GM12872 (cell line): ENCODE measurements at regions not wholly inside any gene's neighbourhood (a gene's known extent, or its start where the extent isn't known, plus 50 kb on each side); places are given as distances from the start of the nearest gene placed in this dataset.

Experiments
- CTCF ChIP-seq: IDR thresholded peaks from 3 replicates; pipeline ENCODE4 v1.5.1; 2011; ENCODE audit warnings: low read depth, mild to moderate bottlenecking, low read length, moderate library complexity; ENCODE audit not compliant: insufficient read depth

DNA sequence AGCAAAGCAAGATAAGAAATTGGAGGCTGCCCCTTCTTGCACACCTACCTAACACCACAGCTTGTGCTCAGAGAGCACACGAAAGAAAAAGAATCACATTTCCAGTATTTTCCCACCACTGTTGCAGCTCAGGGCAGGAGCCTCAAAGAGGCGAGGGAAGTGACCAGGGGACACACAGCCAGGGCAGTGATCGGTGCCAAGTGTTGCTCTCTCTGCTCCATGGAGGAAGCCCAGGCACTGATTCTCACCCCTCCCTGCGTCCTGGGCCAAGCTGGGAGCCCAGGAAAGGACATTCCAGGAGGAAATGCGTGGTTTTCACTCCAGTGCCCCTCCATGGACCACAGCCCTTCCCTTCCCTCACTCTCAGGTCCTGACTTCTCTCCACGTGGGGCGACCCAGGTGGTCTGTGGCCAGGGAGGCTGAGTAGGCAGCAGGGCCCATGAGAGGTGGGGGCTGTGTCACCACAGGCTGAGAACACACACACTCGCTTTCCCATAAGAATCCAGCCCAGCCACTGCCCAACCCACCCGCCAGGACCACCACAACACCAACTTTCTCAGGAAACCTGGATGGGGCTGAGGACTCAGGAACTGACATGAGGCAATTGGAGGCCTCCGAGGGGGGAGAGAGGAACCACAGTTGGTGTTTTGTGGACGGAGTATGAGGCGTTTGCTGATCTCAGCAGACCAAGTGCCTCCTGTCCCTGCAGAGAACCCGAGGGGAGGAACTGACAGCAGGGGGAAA lies 81.7 kb upstream of the MAFB start:
- TF ChIP-seq CTCF, result no peak

GRCh38 chr20:40771308-40771610 lies 82.2 kb upstream of the MAFB start:
- TF ChIP-seq CTCF, result no peak

GRCh38 chr20:40771848-40772511 lies 82.9 kb upstream of the MAFB start:
- no peak for TF ChIP-seq CTCF

- TF ChIP-seq CTCF, result no peak
These were observed 84.3 kb upstream of the MAFB start for GRCh38 chr20:40773376-40773775.

- no peak for TF ChIP-seq CTCF
These were observed 85.2 kb upstream of the MAFB start for GRCh38 chr20:40774252-40774651.

DNA sequence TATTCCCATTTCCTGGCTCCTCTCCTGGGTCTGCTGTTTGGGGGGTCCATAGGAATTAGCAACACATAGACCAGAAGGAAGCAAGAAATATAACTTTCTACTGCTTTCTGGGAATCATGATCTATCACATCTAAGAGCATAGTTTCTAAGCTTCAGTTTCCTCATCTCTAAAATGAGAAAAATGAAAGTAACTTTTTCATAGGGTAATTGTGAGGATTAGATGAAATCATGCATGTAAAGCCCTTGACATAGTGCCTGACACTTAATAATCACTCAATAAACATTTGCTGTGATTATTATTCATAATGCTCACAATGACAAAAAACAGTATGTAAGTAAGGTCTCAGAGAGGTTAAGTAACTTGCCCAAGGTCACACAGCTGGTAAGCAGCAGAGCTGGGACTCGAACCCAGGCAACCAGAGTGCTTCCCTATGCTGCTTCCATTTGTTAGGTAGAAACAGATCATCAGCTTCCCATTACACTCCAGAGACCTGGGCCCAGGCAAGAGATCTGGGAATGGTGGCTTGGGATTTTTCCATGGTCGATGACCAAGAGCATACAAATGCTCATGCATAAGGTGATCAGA lies 86.6 kb upstream of the MAFB start:
- TF ChIP-seq CTCF, result no peak

- no peak for TF ChIP-seq CTCF
These were observed 87.7 kb upstream of the MAFB start for GRCh38 chr20:40776466-40777457.
